BJ (cell line): ENCODE measurements at regions not wholly inside any gene's neighbourhood (a gene's known extent, or its start where the extent isn't known, plus 50 kb on each side); places are given as distances from the start of the nearest gene placed in this dataset.

Source experiments
- CTCF ChIA-PET: fragments of 350-600 bp; formaldehyde crosslinking; extraction: SDS; loops from one replicate; lab custom pipeline; 2021; ENCODE audit warnings: antibody characterized with exemption, inconsistent platforms; lab: Yijun Ruan, JAX
- POLR2A ChIA-PET: fragments of 300-600 bp; sonication (Branson Sonifier 250); formaldehyde crosslinking; extraction: SDS; loops from one replicate; lab custom pipeline; 2021; ENCODE audit warnings: antibody characterized with exemption; lab: Charles Lee
- DNase-seq: peaks from one replicate; pipeline ENCODE4 v3.0.0-alpha.2; 2011; ENCODE audit warnings: low read depth
- H3K27me3 ChIP-seq: 2 replicates; pipeline ENCODE4 v1.6.0; 2011; ENCODE audit warnings: low read length; ENCODE audit not compliant: control insufficient read depth, insufficient read depth
- H3K36me3 ChIP-seq: 2 replicates; pipeline ENCODE4 v1.5.1; 2011; ENCODE audit warnings: low read length; ENCODE audit not compliant: control insufficient read depth, insufficient read depth
- H3K4me3 ChIP-seq: 2 replicates; pipeline ENCODE4 v1.5.1; 2011; ENCODE audit warnings: low read depth, mild to moderate bottlenecking, control low read depth, low read length
- CTCF ChIP-seq: IDR thresholded peaks from 2 replicates; pipeline ENCODE4 v1.5.1; 2011; ENCODE audit warnings: low read depth, mild to moderate bottlenecking, control low read depth, inconsistent platforms, low read length, moderate library complexity; ENCODE audit not compliant: insufficient read depth

- H3K4me3 ChIP-seq, result no peak overlapping the region
- no peaks in the 10 kb centered on the region for H3K27me3 ChIP-seq
- H3K36me3 ChIP-seq, result no peaks in the 10 kb centered on the region
- TF ChIP-seq CTCF, result no peak
- CTCF ChIA-PET, result interaction anchor here (1.4 kb wide), 1 partner anchor 182 kb away, joined by 6 read pairs; no protein-coding TSS in a partner anchor
- no peak for DNase-seq
- POLR2A ChIA-PET, result no interaction called here
Observed at GRCh38 chr9:18260521-18260920, 213.4 kb upstream of the ADAMTSL1 start.

GRCh38 chr9:18261181-18261580, 212.8 kb upstream of the ADAMTSL1 start:
- no peaks in the 10 kb centered on the region for H3K36me3 ChIP-seq
- no peaks in the 10 kb centered on the region for H3K27me3 ChIP-seq
- no peak for DNase-seq
- ChIA-PET CTCF (no interaction called here), POLR2A (no interaction called here)
- H3K4me3 ChIP-seq, result no peak overlapping the region
- TF ChIP-seq CTCF, result no peak

GRCh38 chr9:18263377-18263776, 210.6 kb upstream of the ADAMTSL1 start:
- ChIA-PET POLR2A (no interaction called here), CTCF (interaction anchor here (2.5 to 3.3 kb wide), 2 partner anchors 8 to 180 kb away, joined by 14 read pairs; no protein-coding TSS in a partner anchor)
- TF ChIP-seq CTCF, result no peak
- Histone ChIP-seq H3K4me3 (no peak overlapping the region), H3K27me3 (no peaks in the 10 kb centered on the region), H3K36me3 (no peaks in the 10 kb centered on the region)
- no peak for DNase-seq

GRCh38 chr9:18268381-18268780, 205.6 kb upstream of the ADAMTSL1 start:
- ChIA-PET CTCF (no interaction called here), POLR2A (no interaction called here)
- H3K4me3 ChIP-seq, result no peak overlapping the region

GRCh38 chr9:18269561-18269960, 204.4 kb upstream of the ADAMTSL1 start:
- ChIA-PET POLR2A (no interaction called here), CTCF (interaction anchor here (0.9 to 1.1 kb wide), 2 partner anchors 173 to 759 kb away, joined by 3 to 5 read pairs; no protein-coding TSS in a partner anchor)
- H3K4me3 ChIP-seq, result no peak overlapping the region
- H3K36me3 ChIP-seq, result no peaks in the 10 kb centered on the region
- DNase-seq, result no peak
- no peaks in the 10 kb centered on the region for H3K27me3 ChIP-seq
- no peak for TF ChIP-seq CTCF

More at GRCh38 chr9:18268381-18268780, 205.6 kb upstream of the ADAMTSL1 start:
- no peak for DNase-seq
- no peak for TF ChIP-seq CTCF
- no peaks in the 10 kb centered on the region for H3K36me3 ChIP-seq
- no peaks in the 10 kb centered on the region for H3K27me3 ChIP-seq
